PC-3 (cell line): ENCODE measurements at regions not wholly inside any gene's neighbourhood (a gene's known extent, or its start where the extent isn't known, plus 50 kb on each side); places are given as distances from the start of the nearest gene placed in this dataset.

Experiments used
- EZH2 ChIP-seq: fragments of 300-600 bp; sonication (generic); IDR thresholded peaks from one replicate; pipeline ENCODE4 v1.6.1; 2017; ENCODE audit warnings: antibody characterized with exemption, mild to moderate bottlenecking, low read length; ENCODE audit not compliant: unreplicated experiment
- EZH2phosphoT487 ChIP-seq: fragments of 300-600 bp; sonication (generic); IDR thresholded peaks from 2 replicates; pipeline ENCODE4 v1.6.1; 2018; ENCODE audit warnings: mild to moderate bottlenecking, antibody characterized with exemption, low read length, borderline replicate concordance
- TF ChIP-seq, protein P1 (sequence below): fragments of 300-600 bp; sonication (generic); conservative IDR thresholded peaks from 2 replicates; pipeline ENCODE4 v1.5.1; 2017; ENCODE audit warnings: antibody characterized with exemption, low read depth, mild to moderate bottlenecking, low read length

DNA sequence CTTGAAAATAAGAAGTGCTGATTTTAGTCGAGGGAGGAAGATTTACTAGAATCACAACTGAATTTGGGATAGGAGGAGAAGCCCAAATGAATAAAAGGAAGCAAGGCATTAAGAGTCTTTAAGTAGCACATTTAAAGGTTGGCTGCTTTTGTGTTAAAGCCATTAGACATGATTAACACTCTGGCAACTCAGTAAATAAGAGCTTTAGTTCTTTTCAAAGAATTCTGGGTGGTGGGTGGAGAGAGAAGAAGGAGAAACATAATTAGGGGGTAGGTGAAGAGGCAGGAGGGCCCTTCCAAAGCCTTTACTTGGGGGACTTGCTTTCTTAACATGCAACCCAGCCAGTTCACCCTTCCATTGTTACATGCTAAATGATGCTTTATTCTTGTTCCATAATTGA lies 284.6 kb upstream of the SEL1L start:
- no peak for TF ChIP-seq EZH2
- TF ChIP-seq, protein P1, sequence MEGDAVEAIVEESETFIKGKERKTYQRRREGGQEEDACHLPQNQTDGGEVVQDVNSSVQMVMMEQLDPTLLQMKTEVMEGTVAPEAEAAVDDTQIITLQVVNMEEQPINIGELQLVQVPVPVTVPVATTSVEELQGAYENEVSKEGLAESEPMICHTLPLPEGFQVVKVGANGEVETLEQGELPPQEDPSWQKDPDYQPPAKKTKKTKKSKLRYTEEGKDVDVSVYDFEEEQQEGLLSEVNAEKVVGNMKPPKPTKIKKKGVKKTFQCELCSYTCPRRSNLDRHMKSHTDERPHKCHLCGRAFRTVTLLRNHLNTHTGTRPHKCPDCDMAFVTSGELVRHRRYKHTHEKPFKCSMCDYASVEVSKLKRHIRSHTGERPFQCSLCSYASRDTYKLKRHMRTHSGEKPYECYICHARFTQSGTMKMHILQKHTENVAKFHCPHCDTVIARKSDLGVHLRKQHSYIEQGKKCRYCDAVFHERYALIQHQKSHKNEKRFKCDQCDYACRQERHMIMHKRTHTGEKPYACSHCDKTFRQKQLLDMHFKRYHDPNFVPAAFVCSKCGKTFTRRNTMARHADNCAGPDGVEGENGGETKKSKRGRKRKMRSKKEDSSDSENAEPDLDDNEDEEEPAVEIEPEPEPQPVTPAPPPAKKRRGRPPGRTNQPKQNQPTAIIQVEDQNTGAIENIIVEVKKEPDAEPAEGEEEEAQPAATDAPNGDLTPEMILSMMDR: no peak
- TF ChIP-seq EZH2phosphoT487: no peak
